Parathyroid adenoma (tissue), 2 donors: ENCODE measurements at regions not wholly inside any gene's neighbourhood (a gene's known extent, or its start where the extent isn't known, plus 50 kb on each side); places are given as distances from the start of the nearest gene placed in this dataset.

Source experiments
- H2AFZ ChIP-seq: fragments of 300-600 bp; sonication (generic); one replicate; pipeline ENCODE4 v1.7.0; 2017; ENCODE audit warnings: antibody characterized with exemption, mild to moderate bottlenecking
- H3K27ac ChIP-seq: fragments of 300-600 bp; sonication (generic); one replicate; pipeline ENCODE4 v1.7.0; 2017
- H3K27me3 ChIP-seq: fragments of 300-600 bp; sonication (generic); one replicate; pipeline ENCODE4 v1.7.0; 2017; ENCODE audit warnings: low read length; ENCODE audit not compliant: control insufficient read depth, insufficient read depth
- H3K36me3 ChIP-seq: fragments of 300-600 bp; sonication (generic); one replicate; pipeline ENCODE4 v1.7.0; 2017; ENCODE audit warnings: low read length; ENCODE audit not compliant: control insufficient read depth, insufficient read depth
- H3K4me1 ChIP-seq: fragments of 300-600 bp; sonication (generic); one replicate; pipeline ENCODE4 v1.7.0; 2017; ENCODE audit warnings: control low read depth
- H3K4me2 ChIP-seq: fragments of 300-600 bp; sonication (generic); one replicate; pipeline ENCODE4 v1.7.0; 2017; ENCODE audit warnings: low read length
- H3K4me3 ChIP-seq: fragments of 300-600 bp; sonication (generic); one replicate; pipeline ENCODE4 v1.7.0; 2017; ENCODE audit warnings: low read depth, low read length
- H3K79me2 ChIP-seq: fragments of 300-600 bp; sonication (generic); one replicate; pipeline ENCODE4 v1.7.0; 2017; ENCODE audit warnings: control low read depth
- H3K9ac ChIP-seq: fragments of 300-600 bp; sonication (generic); one replicate; pipeline ENCODE4 v1.7.0; 2017; ENCODE audit warnings: mild to moderate bottlenecking
- H3K9me3 ChIP-seq: fragments of 300-600 bp; sonication (generic); one replicate; pipeline ENCODE4 v1.7.0; 2017; ENCODE audit warnings: low read length; ENCODE audit not compliant: control insufficient read depth
- CTCF ChIP-seq: fragments of 300-600 bp; sonication (generic); IDR thresholded peaks from one replicate; pipeline ENCODE4 v1.7.0; 2017; ENCODE audit warnings: antibody characterized with exemption, mild to moderate bottlenecking
- donor health status: primary hyperparathyroidism.

- Histone ChIP-seq H3K4me3 (no peak overlapping the region), H3K4me2 (no peak overlapping the region), H3K27ac (no peak overlapping the region), H3K79me2 (no peaks in the 10 kb centered on the region), H3K9me3 (no peaks in the 10 kb centered on the region), H2AFZ (no peak overlapping the region), H3K4me1 (no peaks in the 10 kb centered on the region), H3K9ac (no peak overlapping the region), H3K27me3 (no peaks in the 10 kb centered on the region), H3K36me3 (no peaks in the 10 kb centered on the region)
- no peak for TF ChIP-seq CTCF
Observed at GRCh38 chr3:110199588-110199943, 862.2 kb upstream of the DPPA4 start.

- no peak for TF ChIP-seq CTCF
- Histone ChIP-seq H2AFZ (no peak overlapping the region), H3K36me3 (no peaks in the 10 kb centered on the region)
Observed at GRCh38 chr3:110210086-110210660, 861.4 kb upstream of the NECTIN3 start.

GRCh38 chr3:110226645-110227044, 845.0 kb upstream of the NECTIN3 start:
- Histone ChIP-seq H3K79me2 (no peaks in the 10 kb centered on the region), H3K36me3 (no peaks in the 10 kb centered on the region), H3K27me3 (no peaks in the 10 kb centered on the region), H3K27ac (no peak overlapping the region), H2AFZ (no peak overlapping the region), H3K9me3 (no peaks in the 10 kb centered on the region), H3K9ac (no peak overlapping the region), H3K4me3 (no peak overlapping the region), H3K4me2 (no peak overlapping the region), H3K4me1 (no peaks in the 10 kb centered on the region)
- no peak for TF ChIP-seq CTCF

More at GRCh38 chr3:110210086-110210660, 861.4 kb upstream of the NECTIN3 start:
- Histone ChIP-seq H3K4me1 (no peaks in the 10 kb centered on the region), H3K9me3 (no peaks in the 10 kb centered on the region), H3K4me3 (no peak overlapping the region), H3K79me2 (no peaks in the 10 kb centered on the region), H3K27me3 (no peaks in the 10 kb centered on the region), H3K27ac (no peak overlapping the region), H3K4me2 (no peak overlapping the region), H3K9ac (no peak overlapping the region)

GRCh38 chr3:110227991-110228390, 843.6 kb upstream of the NECTIN3 start:
- Histone ChIP-seq H3K4me1 (no peaks in the 10 kb centered on the region), H3K4me3 (no peak overlapping the region), H3K4me2 (no peak overlapping the region), H3K27ac (no peak overlapping the region), H3K79me2 (no peaks in the 10 kb centered on the region), H3K9ac (no peak overlapping the region), H3K9me3 (no peaks in the 10 kb centered on the region), H3K36me3 (no peaks in the 10 kb centered on the region), H3K27me3 (no peaks in the 10 kb centered on the region), H2AFZ (no peak overlapping the region)
- TF ChIP-seq CTCF: no peak

- H3K9me3 ChIP-seq: no peaks in the 10 kb centered on the region
- H3K79me2 ChIP-seq: no peaks in the 10 kb centered on the region
- TF ChIP-seq CTCF: no peak
- H3K9ac ChIP-seq: no peak overlapping the region
- no peaks in the 10 kb centered on the region for H3K27me3 ChIP-seq
- H2AFZ ChIP-seq: no peak overlapping the region
- no peak overlapping the region for H3K4me3 ChIP-seq
- no peak overlapping the region for H3K27ac ChIP-seq
- no peaks in the 10 kb centered on the region for H3K4me1 ChIP-seq
- no peaks in the 10 kb centered on the region for H3K36me3 ChIP-seq
- H3K4me2 ChIP-seq: no peak overlapping the region
Observed at GRCh38 chr3:110234831-110235230, 836.8 kb upstream of the NECTIN3 start.
